Panc1 (cell line): ENCODE measurements at regions not wholly inside any gene's neighbourhood (a gene's known extent, or its start where the extent isn't known, plus 50 kb on each side); places are given as distances from the start of the nearest gene placed in this dataset.

Source experiments
- ATAC-seq: fragments of 200-7000 bp; cut with Tn5 transposase; 2 replicates; pipeline ENCODE4 v1.9.1; 2020; ENCODE audit warnings: mild to moderate bottlenecking, moderate library complexity
- BruUV-seq: library from RNA; stranded (reverse); fragments of 400-500 nt; replicated peaks from 2 replicates; lab custom pipeline; 2021; lab: Mats Ljungman, UMichigan
- CTCF ChIA-PET: fragments of 300-600 bp; sonication (Branson Sonifier 250); formaldehyde crosslinking; loops from one replicate; lab custom pipeline; 2022; ENCODE audit warnings: antibody characterized with exemption; lab: Charles Lee
- POLR2A ChIA-PET: fragments of 300-600 bp; sonication (Branson Sonifier 250); formaldehyde crosslinking; loops from one replicate; lab custom pipeline; 2022; ENCODE audit warnings: antibody characterized with exemption; lab: Charles Lee
- DNase-seq: peaks from one replicate; pipeline ENCODE4 v3.0.0-alpha.2; 2010; ENCODE audit warnings: low read depth, low spot score
- H3K27ac ChIP-seq: 2 replicates; pipeline ENCODE4 v1.5.1; 2011; ENCODE audit warnings: mild to moderate bottlenecking, low read length, inconsistent platforms
- H3K27me3 ChIP-seq: fragments of 200-500 bp; sonication (Bioruptor generic); 2 replicates; pipeline ENCODE4 v1.6.0; 2014; ENCODE audit warnings: low read length, inconsistent platforms; ENCODE audit not compliant: control insufficient read depth, insufficient read depth
- H3K36me3 ChIP-seq: fragments of 200-500 bp; sonication (Bioruptor generic); 2 replicates; pipeline ENCODE4 v1.5.1; 2014; ENCODE audit warnings: inconsistent platforms, mild to moderate bottlenecking, low read length, moderate library complexity; ENCODE audit not compliant: control insufficient read depth, insufficient read depth
- H3K4me1 ChIP-seq: 2 replicates; pipeline ENCODE4 v1.5.1; 2011; ENCODE audit warnings: inconsistent platforms, mild to moderate bottlenecking, low read length, moderate library complexity; ENCODE audit not compliant: control insufficient read depth, insufficient read depth
- H3K4me3 ChIP-seq, 2 experiments: 2 replicates each; pipeline ENCODE4 v1.5.1; 2011 to 2012; ENCODE audit warnings: low read depth in 2 of 2, low read length in 2 of 2, mild to moderate bottlenecking in 2 of 2, inconsistent platforms in 1 of 2, moderate library complexity in 1 of 2
- H3K9me3 ChIP-seq: fragments of 200-500 bp; sonication (Bioruptor generic); 2 replicates; pipeline ENCODE4 v1.5.1; 2014; ENCODE audit warnings: low read depth, mild to moderate bottlenecking, inconsistent platforms, low read length, moderate library complexity; ENCODE audit not compliant: control insufficient read depth, insufficient read depth
- POLR2AphosphoS5 ChIP-seq: IDR thresholded peaks from 2 replicates; pipeline ENCODE4 v1.6.1; 2012; ENCODE audit warnings: mild to moderate bottlenecking, low read depth, low read length, moderate library complexity
- SIN3A ChIP-seq: IDR thresholded peaks from 2 replicates; pipeline ENCODE4 v1.6.1; 2012; ENCODE audit warnings: low read depth, mild to moderate bottlenecking, low read length, moderate library complexity, borderline replicate concordance; ENCODE audit not compliant: insufficient read depth
- TCF7L2 ChIP-seq: IDR thresholded peaks from 2 replicates; pipeline ENCODE4 v1.6.1; 2011; ENCODE audit warnings: mild to moderate bottlenecking, low read depth, low read length, inconsistent platforms
- in situ Hi-C: cut with HindIII; loops from 2 replicates; pipeline ENCODE4 v1.10.0; 2016; ENCODE audit warnings: low sequenced_read_pairs, low pct_unique_long_range_greater_than_20kb
- intact Hi-C: fragments of 100-400 bp; cut with micrococcal nuclease; formaldehyde crosslinking; loops from one replicate; pipeline ENCODE4 v1.10.0; 2022; ENCODE audit not compliant: unreplicated experiment
- TF ChIP-seq, protein P1 (sequence below): fragments of 450-650 bp; IDR thresholded peaks from 2 replicates; pipeline ENCODE4 v1.5.1; 2017; ENCODE audit warnings: mild to moderate bottlenecking
- TF ChIP-seq, protein P2 (sequence below), 2 experiments: IDR thresholded peaks; 2 replicates each; pipeline ENCODE4 v1.6.1; 2011 to 2012; ENCODE audit warnings: low read depth in 2 of 2, control low read depth in 1 of 2, low read length in 1 of 2, mild to moderate bottlenecking in 1 of 2, moderate library complexity in 1 of 2; ENCODE audit not compliant: insufficient read depth in 1 of 2

DNA sequence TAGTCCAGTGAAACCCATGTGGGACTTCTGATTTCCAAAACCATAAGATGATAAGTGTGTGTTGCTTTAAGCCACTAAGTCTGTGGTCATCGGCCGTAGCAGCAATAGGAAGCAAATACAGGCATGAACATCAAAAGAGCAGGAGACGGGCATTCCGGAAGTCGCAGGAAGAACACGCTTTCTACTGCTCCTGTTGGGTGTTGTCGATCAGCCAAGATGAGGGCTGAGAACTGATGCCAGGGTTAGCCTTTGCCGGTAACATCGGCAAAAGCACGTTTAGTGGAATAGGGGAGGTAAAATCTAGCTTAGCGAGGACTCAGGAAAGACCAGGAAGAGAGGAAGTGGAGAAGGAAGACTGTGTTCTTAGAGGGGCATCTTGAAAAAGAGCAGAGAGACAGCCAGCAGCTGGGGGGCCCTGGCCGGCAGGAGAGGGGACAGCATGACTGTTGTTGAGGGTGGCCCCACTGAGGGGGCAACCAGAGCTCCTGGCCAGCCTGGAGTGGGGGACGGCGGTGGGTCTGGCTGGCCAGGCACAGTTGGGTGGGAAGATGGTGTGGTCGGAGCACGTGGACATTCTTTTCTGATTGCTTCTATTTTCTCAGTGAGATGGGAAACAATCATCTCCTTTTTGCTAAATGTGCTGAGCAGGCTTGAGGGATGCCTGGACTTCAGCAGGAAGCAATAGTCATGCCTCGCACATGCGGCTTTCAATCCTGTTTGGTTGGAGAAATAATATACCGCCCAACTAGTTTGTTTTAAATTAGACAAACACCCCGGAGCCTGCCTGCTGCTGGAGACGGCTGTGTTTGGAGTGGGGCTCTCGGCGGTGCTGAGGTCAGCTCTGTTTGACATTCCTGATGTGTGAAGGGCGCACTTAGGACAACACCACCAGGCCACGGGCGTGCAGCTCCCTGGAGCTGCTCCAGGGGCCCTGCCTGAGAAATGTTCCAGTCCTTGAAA, 109.9 kb downstream of the METRNL start:
- H3K36me3 ChIP-seq: no peaks in the 10 kb centered on the region
- intact Hi-C loops: no loop called here
- no peak overlapping the region for H3K27ac ChIP-seq
- in situ Hi-C loops: no loop called here
- no peak overlapping the region for H3K4me3 ChIP-seq
- ChIA-PET CTCF (interaction anchor here (0.6 kb wide), 1 partner anchor 9 kb away, joined by 3 read pairs; no protein-coding TSS in a partner anchor), POLR2A (no interaction called here)
- TF ChIP-seq POLR2AphosphoS5 (no peak), SIN3A (no peak), TCF7L2 (no peak)
- TF ChIP-seq, protein P1, sequence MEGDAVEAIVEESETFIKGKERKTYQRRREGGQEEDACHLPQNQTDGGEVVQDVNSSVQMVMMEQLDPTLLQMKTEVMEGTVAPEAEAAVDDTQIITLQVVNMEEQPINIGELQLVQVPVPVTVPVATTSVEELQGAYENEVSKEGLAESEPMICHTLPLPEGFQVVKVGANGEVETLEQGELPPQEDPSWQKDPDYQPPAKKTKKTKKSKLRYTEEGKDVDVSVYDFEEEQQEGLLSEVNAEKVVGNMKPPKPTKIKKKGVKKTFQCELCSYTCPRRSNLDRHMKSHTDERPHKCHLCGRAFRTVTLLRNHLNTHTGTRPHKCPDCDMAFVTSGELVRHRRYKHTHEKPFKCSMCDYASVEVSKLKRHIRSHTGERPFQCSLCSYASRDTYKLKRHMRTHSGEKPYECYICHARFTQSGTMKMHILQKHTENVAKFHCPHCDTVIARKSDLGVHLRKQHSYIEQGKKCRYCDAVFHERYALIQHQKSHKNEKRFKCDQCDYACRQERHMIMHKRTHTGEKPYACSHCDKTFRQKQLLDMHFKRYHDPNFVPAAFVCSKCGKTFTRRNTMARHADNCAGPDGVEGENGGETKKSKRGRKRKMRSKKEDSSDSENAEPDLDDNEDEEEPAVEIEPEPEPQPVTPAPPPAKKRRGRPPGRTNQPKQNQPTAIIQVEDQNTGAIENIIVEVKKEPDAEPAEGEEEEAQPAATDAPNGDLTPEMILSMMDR: no peak
- TF ChIP-seq, protein P2, sequence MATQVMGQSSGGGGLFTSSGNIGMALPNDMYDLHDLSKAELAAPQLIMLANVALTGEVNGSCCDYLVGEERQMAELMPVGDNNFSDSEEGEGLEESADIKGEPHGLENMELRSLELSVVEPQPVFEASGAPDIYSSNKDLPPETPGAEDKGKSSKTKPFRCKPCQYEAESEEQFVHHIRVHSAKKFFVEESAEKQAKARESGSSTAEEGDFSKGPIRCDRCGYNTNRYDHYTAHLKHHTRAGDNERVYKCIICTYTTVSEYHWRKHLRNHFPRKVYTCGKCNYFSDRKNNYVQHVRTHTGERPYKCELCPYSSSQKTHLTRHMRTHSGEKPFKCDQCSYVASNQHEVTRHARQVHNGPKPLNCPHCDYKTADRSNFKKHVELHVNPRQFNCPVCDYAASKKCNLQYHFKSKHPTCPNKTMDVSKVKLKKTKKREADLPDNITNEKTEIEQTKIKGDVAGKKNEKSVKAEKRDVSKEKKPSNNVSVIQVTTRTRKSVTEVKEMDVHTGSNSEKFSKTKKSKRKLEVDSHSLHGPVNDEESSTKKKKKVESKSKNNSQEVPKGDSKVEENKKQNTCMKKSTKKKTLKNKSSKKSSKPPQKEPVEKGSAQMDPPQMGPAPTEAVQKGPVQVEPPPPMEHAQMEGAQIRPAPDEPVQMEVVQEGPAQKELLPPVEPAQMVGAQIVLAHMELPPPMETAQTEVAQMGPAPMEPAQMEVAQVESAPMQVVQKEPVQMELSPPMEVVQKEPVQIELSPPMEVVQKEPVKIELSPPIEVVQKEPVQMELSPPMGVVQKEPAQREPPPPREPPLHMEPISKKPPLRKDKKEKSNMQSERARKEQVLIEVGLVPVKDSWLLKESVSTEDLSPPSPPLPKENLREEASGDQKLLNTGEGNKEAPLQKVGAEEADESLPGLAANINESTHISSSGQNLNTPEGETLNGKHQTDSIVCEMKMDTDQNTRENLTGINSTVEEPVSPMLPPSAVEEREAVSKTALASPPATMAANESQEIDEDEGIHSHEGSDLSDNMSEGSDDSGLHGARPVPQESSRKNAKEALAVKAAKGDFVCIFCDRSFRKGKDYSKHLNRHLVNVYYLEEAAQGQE (IDR thresholded peaks at IDR 0.05; ENCODE audit: insufficient read depth in 1 of 2, low read depth in 2 of 2, low read length in 1 of 2): no peak
- no peaks in the 10 kb centered on the region for H3K4me1 ChIP-seq
- no TSS peak for BruUV-seq
- no peak for DNase-seq
- no peaks in the 10 kb centered on the region for H3K27me3 ChIP-seq
- H3K9me3 ChIP-seq: no peaks in the 10 kb centered on the region
- ATAC-seq: no peak

GRCh38 chr17:83190004-83190385, 110.6 kb downstream of the METRNL start:
- ChIA-PET POLR2A (no interaction called here), CTCF (no interaction called here)

More at GRCh38 chr17:83190004-83190385, 110.6 kb downstream of the METRNL start:
- intact Hi-C loops: no loop called here
- BruUV-seq: no TSS peak
- Histone ChIP-seq H3K4me3 (no peak overlapping the region), H3K9me3 (no peaks in the 10 kb centered on the region), H3K27ac (no peak overlapping the region), H3K27me3 (no peaks in the 10 kb centered on the region), H3K36me3 (no peaks in the 10 kb centered on the region), H3K4me1 (no peaks in the 10 kb centered on the region)
- ATAC-seq: no peak
- no peak for DNase-seq
- in situ Hi-C loops: no loop called here
- TF ChIP-seq SIN3A (no peak), TCF7L2 (no peak), POLR2AphosphoS5 (no peak)
- TF ChIP-seq, protein P2 (IDR thresholded peaks at IDR 0.05; ENCODE audit: insufficient read depth in 1 of 2, low read depth in 2 of 2, low read length in 1 of 2): no peak
- TF ChIP-seq, protein P1: no peak
